GM21367 (cell line): ENCODE measurements at regions not wholly inside any gene's neighbourhood (a gene's known extent, or its start where the extent isn't known, plus 50 kb on each side); places are given as distances from the start of the nearest gene placed in this dataset.

Experiments used
- ATAC-seq: cut with Tn5 transposase; IDR thresholded peaks from one replicate; pipeline ENCODE4 v1.9.1; 2021; ENCODE audit not compliant: unreplicated experiment

DNA sequence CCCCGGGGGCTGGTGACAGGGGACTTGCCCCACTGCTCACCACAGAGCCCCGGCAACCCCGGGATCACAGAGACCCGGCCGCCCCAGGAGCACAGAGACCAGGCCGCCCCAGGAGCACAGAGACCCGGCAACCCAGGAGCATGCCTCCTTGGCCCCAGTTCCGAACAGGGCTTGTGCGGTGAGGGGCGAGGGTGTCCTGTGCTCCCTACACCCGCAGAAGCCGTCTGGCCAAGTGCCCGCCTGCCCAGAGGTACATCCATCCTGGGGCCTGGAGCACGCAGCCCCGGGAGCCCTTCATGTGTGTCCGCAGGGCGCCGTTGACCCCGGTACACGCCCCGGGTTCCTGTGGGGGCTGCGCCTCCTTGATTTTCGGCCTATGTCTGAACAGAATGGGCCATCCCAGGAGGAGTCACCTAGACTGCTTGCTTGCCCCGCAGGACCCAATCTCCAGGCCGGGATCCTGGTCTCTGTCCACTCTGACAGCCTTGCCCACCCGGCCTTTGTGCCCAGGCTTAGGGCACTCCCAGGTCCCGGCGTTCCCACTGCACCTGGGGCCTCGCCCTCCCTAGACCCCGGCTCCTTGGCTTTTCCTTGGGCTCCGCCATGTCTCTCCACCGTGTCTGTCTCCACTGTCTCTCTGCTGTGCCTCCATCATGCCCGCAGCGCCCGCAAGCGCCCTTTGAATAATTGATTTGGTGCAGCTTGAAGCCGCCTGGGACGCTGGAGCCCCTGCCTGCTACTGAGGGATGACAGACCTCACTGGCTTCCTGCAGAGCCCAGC is 219.8 kb downstream of the ERMARD start:
- no peak for ATAC-seq

DNA sequence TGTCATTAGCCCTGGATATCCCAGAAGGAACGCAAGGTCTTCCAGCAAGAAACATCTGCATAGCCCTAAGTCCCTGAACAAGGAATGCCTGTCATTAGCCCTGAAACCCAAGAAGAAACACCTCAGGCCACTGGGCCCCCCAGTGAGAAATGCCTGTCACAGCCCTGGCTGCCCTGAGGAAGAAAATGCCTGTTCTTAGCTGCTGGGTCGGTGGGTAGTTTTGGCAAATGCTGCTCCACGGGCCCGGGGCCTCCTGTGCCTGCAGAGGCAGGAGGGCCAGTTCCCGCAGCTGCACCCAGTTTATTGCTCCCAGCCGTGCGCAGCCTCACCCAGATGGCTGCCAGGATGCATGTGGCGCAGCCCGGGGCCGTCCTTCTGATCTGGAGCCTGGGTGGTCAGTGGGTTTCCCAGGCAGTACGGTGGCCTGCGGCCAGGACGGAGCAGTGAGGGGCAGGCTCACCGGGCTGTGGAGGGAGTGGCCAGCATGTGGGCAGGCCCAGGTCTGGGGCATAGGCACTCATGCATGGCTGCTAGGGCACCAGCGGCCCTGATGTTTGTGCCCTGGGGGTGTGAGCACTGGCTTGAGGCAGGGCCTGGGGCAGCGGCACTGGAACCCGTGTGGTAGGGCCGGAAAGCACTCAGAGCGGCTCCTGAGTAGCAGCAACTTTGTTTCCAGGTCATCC is 219.0 kb downstream of the ERMARD start:
- ATAC-seq, result no peak

DNA sequence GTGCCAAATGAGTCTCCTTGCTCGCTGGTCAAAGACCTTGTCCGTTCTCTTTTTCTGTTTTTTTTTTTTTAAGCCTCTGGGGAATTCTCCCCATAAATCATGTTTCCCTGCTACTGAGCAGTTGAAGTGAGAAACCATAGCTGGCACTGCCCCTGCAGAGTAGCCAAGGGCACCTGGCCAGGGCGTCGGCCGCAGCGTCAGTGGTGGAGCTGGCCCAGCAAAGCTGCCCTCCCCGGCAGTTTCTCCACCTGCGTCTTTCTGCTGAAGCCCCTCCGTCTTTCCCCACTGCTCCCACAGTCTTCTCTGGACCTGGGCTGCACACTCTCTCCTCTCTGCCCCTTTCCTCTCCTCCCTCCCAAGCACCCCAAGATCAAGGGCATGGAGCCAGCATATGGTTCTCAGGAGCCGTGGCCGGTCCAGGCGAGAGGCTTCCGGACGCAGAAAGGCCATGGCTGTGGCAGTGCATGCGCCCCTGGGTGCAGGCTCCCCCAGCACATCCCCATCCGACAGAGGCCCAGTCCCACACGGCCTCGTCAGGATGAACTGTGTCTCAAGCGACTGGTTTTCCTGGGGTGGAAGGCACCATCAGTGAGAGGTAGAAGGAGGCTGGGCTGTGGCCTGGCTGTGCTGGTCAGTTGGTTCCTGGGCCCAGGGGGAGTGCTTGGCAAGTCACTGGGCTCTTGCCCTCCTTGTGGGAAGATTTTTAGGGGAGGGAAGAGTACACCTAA is 218.1 kb downstream of the ERMARD start:
- no peak for ATAC-seq

DNA sequence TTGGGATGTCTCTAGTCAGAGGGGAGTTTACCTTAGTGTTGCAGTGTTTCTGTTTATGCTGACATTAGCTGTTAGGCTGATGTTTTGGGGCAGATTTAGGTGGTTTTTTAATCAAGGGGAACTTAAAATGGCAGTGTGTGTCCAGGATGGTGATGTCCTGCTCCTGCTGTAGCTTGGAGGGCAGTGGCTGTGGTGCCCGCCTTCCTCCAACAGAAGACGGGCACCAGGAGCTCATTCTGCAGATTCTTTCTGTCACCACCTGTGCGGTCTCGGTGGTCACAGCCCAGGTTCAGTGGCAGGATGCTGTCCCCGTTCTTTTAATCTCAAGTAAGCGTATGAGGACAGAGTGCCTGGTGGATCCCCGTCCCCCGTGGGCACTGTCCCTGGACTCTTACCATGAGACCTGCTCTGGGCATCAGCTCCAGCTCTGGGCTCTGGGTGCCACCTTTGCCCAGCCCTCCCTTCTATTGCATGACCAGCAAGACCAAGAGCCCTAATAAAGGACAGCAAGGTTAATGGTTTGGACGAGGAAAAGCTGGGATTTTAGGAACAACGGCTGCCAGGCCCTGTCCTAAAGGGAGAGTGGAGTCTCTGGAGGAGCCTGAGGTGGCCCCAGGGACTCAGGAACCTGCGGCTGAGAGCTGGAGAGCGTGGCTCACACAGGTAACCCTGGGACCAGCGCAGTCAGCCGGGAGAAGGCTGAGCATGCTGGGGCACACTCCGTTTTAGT is 217.3 kb downstream of the ERMARD start:
- no peak for ATAC-seq

DNA sequence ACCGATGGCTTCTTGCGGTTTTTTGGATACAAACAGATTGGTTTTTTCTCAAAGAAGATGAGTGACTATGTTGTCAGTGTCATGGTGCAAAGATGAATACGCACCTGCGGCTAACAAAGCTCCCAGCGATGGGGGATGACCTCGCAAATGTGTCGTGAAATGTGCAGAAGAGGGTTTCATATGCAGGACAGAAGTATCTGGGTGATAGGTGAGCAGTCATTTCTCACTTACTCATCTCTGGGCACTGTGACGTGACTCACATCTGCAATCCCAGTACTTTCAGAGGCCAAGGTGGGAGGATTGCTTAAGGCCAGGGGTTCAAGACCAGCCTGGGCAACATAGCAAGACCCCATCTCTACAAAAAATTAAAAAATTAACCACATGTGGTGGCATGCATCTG is 216.3 kb downstream of the ERMARD start:
- ATAC-seq, result no peak

DNA sequence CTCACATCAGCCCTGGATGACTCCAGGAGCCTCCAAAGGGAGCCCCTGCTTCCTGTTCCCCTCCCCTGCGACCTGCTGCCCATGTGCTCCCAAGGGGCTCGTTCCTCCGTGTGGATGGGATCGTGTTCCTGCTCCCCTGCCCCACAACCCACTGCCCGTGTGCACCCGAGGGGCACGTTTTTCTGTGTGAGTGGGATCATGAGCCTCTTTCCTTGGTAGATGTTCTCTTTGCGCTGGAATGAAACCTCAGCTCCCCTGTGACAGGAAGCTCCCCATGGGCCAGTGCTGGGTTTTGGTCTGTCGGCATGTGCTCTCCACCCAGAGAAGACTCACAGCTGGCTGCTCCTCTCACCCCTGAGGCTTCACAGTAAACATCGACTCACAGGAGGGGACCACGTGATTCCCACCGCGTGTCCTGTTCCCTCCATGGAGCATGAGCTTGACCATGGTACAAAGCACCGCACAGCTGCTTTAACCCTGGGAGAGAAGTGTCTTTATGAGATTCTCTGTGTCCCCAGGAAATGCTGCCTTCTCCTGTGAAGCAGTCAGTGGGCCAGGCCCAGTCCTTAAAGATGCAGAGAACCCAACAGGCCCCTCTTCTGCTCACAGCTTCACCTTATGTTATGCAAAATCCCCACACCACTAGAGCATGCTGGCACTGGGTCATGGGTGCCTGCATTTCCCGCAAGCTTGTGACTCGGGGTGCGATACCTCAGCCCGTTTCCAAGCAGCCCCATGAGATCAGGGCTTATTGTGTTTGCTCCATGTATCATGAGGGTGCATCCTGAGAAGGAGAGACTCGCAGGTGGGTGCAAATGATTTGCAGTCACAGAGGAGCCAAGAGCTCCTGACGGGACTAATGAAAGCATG is 215.1 kb downstream of the ERMARD start:
- no peak for ATAC-seq

DNA sequence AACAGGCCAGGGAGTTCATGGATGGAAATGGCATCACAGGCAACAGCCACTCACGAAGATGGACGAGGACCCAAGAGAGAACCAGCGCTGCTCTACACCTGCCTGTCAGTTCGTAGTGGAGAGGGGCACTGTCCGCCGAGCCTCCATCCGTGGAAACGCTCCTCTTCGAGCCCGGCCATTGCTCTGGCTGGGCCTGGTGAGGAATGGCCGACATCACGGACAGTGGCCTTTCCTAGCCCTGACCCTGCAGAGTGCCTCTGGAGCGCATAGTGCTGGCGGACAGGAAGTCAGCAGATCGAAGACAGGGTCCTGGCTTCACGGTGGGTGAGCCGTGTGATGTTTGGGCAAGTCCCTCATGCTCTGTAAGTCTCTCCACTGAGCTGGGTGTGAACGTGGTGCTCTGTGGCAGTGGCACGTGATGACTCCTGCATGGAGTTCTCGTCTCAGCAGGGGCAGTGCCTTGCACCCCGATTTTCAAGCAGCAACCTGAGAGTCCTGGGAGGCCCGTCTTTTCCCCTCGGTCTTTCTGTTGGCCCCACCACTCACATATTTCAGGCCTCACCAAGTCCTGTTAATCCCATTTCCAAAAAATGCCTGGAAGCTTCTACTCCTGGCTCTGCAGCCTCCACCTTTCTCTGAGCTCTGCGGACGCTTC is 214.4 kb downstream of the ERMARD start:
- no peak for ATAC-seq

DNA sequence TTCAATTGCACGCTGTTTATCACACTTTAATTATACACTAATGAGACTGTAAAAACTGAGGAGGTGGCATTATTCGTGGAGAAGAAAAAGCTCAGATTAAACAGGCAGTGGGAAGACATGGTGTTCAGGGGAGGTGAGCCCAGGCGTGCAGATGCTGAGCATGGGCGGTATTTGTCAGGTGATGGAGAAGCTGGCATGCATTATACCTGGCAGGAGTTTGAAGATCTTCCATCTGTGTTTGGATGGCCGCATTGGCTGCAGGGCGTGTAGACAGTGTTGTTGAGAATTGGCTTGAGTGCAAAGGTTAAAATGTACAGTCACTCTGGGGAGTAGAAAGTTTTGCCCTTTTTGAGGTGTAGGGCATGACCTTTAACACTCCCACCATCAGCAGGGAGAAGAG is 213.8 kb downstream of the ERMARD start:
- no peak for ATAC-seq

DNA sequence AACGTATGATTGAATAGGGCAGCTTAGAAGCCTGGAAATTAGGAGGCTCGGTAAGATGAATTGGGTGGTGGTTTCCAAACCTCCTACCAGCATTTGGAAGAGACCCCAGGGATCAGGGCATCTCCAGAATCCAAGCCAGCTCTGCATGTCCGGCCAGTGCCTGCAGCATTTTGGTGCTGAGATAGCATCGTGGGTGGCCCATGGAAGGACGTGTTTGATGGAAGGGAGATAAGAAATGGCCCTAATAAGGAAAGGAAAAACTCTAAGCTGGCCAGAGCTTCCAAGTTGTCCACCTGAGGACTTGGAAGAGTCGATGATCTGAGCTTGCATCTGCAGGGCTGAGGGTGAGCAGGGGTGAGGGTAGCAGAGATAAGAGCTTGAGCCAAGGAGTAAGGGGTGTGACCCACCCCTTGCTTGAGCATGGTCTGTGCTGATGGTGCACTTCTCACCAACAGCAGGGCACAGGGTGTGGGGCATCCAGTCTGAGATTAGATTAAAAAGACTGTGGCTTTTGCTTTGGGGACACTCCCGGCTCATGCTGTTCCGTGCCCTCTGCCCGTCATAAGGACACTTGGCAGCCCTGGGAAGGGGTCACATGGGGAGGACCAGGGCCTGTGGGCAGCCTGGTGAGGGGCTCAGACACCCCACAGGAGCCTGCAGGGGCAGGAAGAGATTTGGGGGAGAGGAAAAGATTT is 213.2 kb downstream of the ERMARD start:
- ATAC-seq, result no peak

DNA sequence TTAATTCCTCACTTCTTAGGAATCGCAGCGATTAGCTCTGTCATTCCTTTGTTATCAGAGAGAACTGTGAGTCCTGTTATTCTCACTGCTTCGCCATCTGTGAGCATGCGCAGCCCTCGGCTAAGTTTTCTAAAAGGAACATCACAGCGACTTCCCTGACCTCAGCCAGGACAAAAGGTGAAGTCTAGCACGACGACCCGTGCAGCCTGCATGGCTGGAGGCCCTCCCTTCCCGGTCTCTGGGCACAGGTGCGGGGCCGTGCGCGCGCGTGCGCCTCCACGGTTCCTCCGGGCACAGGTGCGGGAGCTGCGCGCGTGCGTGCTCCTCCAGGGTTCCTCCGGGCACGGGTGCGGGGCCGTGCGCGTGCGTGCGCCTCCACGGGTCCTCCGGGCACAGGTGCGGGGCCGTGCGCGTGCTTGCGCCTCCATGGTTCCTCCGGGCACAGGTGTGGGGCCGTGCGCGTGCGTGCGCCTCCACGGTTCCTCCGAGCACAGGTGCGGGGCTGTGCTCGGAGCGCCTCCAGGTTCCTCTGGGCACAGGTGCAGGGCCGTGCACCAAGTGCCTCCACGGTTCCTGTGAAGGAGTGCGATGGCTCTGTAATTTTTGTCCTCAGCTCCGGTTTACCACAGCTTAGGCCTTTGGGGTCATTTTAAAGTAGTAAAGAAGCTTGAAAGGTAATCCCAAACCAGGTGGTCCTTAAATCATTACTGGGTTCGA is 212.3 kb downstream of the ERMARD start:
- ATAC-seq, result no peak

DNA sequence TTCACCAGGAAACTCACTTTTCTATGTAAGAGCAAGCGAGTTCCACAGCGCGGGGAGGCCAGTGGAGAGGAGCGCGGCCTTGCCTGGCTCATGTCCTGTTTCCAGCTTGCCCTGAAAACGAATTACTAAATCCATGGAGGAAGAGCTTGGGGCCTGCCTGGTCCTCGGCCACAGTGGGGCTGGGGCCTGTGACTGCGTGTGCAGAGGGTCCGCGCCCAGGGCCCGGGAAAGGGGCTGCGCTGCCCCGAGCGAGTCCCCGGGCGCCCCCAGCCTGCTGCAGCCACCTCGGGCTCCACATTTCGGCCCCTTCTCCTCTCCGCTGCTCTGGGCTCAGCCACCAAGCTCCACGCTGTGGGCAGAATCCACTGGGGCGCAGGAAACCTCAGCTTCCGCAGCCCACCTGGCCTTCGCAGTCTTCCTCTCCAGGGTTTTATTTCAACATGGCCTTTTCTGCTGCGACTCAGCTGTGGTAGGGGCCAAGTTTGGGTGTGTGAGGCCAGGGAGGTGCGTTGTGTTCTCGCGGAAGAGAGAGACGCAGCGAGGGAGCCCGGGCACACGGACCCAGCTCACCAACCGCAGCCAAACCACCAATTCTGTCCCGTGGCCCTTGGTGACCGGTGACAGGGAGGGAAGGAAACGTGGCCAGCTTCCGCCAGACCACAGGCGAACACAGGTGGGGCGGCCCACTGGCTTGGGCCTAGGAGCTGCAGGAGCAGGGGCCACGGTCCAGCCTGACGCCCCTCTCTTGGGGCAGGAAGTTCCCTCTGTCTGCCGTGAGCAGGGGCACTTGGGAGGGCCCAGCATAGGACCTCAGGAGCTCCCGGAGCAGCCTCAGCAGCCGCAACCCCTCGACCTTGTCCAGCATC is 211.4 kb downstream of the ERMARD start:
- no peak for ATAC-seq

DNA sequence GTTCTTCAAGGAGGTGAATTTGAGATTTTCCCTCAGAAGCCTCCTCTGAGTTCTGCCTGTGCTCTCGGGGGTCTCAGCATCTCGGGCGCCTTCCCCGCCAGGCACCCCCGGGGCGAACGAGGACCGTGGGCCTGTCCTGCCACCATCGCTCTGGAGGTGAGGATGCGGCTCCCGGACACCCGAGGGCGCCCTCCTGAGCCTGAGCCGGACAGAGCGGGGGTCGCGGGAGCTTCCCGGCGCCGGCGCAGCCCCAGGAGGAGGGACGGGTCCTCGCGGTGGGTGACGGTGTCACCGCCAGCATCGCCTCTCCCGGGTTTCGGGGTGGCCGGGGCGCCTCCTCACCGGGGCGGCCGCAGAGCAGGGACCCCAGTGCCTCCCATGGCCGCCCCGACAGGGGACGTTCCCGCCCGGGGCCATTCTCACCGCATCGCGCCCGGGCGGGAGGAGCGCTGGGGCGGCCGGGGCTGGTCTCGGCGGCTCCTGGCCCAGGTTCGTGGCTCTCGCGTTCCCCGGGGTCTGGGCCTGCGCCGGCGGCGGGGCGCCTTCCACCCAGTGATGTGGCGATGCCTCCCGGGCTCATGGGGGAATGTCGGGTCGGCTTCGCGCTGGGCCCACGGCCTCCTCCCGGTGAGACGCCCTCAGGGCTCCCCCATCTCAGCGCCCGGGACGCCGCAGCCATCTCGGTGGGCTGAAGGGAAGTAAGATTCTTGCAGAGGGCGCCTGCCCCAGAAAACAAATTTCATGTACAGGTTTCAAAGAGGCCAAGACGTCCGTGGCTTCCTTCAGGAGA is 210.5 kb downstream of the ERMARD start:
- ATAC-seq, result no peak

DNA sequence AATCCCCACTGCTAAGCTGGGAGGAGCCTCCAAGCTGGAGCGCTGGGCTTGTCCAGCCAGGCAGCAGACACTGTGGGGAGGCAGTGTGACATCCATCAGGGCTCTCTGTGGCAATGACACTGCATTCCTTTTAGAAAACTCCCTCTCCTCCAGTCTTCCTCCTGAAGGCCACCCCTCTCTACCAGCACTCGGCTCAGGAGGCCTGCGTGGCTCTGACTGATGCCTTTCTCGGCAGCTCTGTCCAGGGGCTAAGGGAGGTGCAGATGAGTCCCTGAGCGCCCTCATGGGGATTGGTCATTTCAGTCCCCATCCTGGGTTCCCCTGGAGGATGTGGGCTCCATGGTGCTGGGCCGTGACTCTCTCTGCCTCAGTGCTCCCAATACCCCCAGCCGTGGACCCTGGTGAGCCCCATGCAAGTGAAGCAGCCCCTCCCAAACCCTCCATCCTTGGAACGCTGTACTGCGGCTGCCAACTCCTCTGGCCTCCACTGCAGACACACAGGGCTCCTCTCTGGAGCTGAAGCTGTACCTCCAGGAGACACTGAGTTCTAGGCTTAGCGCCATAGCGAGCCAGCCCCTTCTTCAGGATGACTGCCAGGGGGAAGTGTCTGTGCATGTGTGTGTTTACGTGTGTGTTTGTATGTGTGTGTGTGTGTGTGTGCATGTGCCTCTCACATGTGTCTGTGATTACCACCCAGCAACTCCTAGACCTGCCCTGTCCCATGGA is 209.6 kb downstream of the ERMARD start:
- ATAC-seq, result no peak

DNA sequence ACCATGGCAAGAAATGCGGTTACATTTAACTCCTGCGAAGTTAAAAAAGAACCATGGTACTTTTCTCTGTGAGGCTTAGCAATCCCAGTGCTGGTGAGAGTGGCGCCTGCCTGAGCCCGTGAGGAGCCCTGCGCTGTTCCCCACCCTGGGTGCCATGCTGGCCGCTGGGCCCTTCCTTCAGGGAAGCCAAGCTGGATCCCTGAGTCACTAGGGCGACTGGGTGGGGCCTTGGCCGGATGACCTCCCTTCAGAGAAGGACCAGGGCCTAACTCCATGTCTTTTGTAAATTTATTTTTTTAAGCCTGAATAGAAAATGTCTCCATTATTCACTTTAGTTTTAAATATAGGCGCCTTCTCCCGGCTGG is 209.1 kb downstream of the ERMARD start:
- ATAC-seq, result no peak

DNA sequence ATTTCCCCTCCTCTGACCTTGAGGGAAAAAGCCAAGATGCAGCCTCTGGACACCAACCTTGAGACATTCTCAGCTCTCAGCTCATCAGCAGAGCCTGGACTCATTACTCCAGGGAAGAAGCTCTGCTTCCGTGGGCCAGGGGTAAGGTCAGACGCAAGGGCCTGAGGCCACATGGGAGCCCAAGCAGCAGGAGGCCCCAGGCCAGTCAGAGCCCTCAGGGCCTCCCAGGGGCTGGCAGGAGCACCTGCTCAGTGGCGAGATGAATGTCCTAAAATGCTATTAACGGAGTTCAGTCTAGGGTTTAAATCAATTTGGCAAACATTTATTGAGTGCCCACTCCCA is 208.6 kb downstream of the ERMARD start:
- ATAC-seq, result no peak
